HCT116 (cell line): ENCODE measurements at regions not wholly inside any gene's neighbourhood (a gene's known extent, or its start where the extent isn't known, plus 50 kb on each side); places are given as distances from the start of the nearest gene placed in this dataset.

ENCODE experiments used
- CTCF ChIP-seq, 3 experiments: fragments of 200-600 bp in 1 of 3; sonication (generic) in 1 of 3; IDR thresholded peaks in 2 of 3; conservative IDR thresholded peaks in 1 of 3; 2 replicates each; pipeline ENCODE4 v1.5.1; 2012 to 2017; ENCODE audit warnings: low read depth in 2 of 3, low read length in 2 of 3, antibody characterized with exemption in 1 of 3, borderline replicate concordance in 1 of 3, control low read depth in 1 of 3, mild to moderate bottlenecking in 1 of 3, mixed read lengths in 1 of 3, mixed run types in 1 of 3, moderate library complexity in 1 of 3; ENCODE audit not compliant: insufficient read depth in 1 of 3
- EZH2 ChIP-seq: fragments of 200-600 bp; sonication (generic); IDR thresholded peaks from 2 replicates; pipeline ENCODE4 v1.6.1; 2017; ENCODE audit warnings: antibody characterized with exemption, mixed run types
- EZH2phosphoT487 ChIP-seq: fragments of 200-600 bp; IDR thresholded peaks from 2 replicates; pipeline ENCODE4 v1.6.1; 2018; ENCODE audit warnings: antibody characterized with exemption, borderline replicate concordance
- POLR2AphosphoS5 ChIP-seq: IDR thresholded peaks from 2 replicates; pipeline ENCODE4 v1.6.1; 2011; ENCODE audit warnings: mild to moderate bottlenecking, low read depth, low read length, moderate library complexity
- YY1 ChIP-seq: IDR thresholded peaks from 2 replicates; pipeline ENCODE4 v1.6.1; 2011; ENCODE audit warnings: low read length, low read depth, moderate library complexity, mild to moderate bottlenecking; ENCODE audit not compliant: insufficient replicate concordance; ENCODE audit errors: extremely low read depth
- ZNF274 ChIP-seq: fragments of 200-500 bp; sonication (Bioruptor generic); IDR thresholded peaks from 2 replicates; pipeline ENCODE4 v1.6.1; 2014; ENCODE audit warnings: mild to moderate bottlenecking, low read depth, low read length, inconsistent platforms

GRCh38 chr5:61613679-61614078 is 281.6 kb downstream of the ZSWIM6 start:
- TF ChIP-seq EZH2 (no peak), CTCF (IDR thresholded peaks at IDR 0.05 in 2 of 3, conservative IDR thresholded peaks at IDR 0.05 in 1 of 3; ENCODE audit: borderline replicate concordance in 1 of 3, insufficient read depth in 1 of 3, low read depth in 2 of 3, low read length in 2 of 3) (no peak), EZH2phosphoT487 (no peak), ZNF274 (no peak), POLR2AphosphoS5 (no peak), YY1 (no peak)
